SK-N-SH treated with all-trans-retinoic acid at 6 μM for 48 hours (cell line): ENCODE measurements at regions not wholly inside any gene's neighbourhood (a gene's known extent, or its start where the extent isn't known, plus 50 kb on each side); places are given as distances from the start of the nearest gene placed in this dataset.

Experiments
- ATAC-seq: fragments of 200-7000 bp; cut with Tn5 transposase; 3 replicates; pipeline ENCODE4 v1.9.1; 2020; ENCODE audit warnings: mild to moderate bottlenecking, moderate library complexity
- ARNTL ChIP-seq: fragments of 450-650 bp; formaldehyde crosslinking; IDR thresholded peaks from 2 replicates; pipeline ENCODE4 v1.5.0; 2020; ENCODE audit warnings: low read depth, mild to moderate bottlenecking, moderate library complexity, borderline replicate concordance
- BACH2 ChIP-seq: fragments of 250-450 bp; sonication (Bioruptor Pico); IDR thresholded peaks from 2 replicates; pipeline ENCODE4 v1.9.0; 2021; ENCODE audit warnings: mild to moderate bottlenecking, borderline replicate concordance
- CSDC2 ChIP-seq: fragments of 250-450 bp; sonication (Bioruptor Pico); IDR thresholded peaks from 2 replicates; pipeline ENCODE4 v1.5.0; 2020; ENCODE audit warnings: mild to moderate bottlenecking, moderate library complexity
- ESRRG ChIP-seq: fragments of 250-450 bp; sonication (Bioruptor Pico); IDR thresholded peaks from 2 replicates; pipeline ENCODE4 v1.6.1; 2021; ENCODE audit warnings: mild to moderate bottlenecking
- GLIS3 ChIP-seq: fragments of 250-450 bp; sonication (Bioruptor Pico); IDR thresholded peaks from 2 replicates; pipeline ENCODE4 v1.5.0; 2020; ENCODE audit warnings: mild to moderate bottlenecking, moderate library complexity
- ISL1 ChIP-seq: fragments of 250-450 bp; sonication (Bioruptor Pico); IDR thresholded peaks from 2 replicates; pipeline ENCODE4 v2.1.2; 2022; ENCODE audit warnings: mild to moderate bottlenecking, moderate library complexity
- OSR1 ChIP-seq: fragments of 250-450 bp; sonication (Bioruptor Pico); IDR thresholded peaks from 2 replicates; pipeline ENCODE4 v1.8.0; 2022; ENCODE audit warnings: moderate library complexity, mild to moderate bottlenecking, inconsistent platforms
- PPARA ChIP-seq: fragments of 250-450 bp; sonication (Bioruptor Pico); IDR thresholded peaks from 2 replicates; pipeline ENCODE4 v1.5.0; 2020; ENCODE audit warnings: mild to moderate bottlenecking, borderline replicate concordance
- RARB ChIP-seq: fragments of 250-450 bp; sonication (Bioruptor Pico); IDR thresholded peaks from 2 replicates; pipeline ENCODE4 v1.8.0; 2021; ENCODE audit warnings: mild to moderate bottlenecking, moderate library complexity
- SNAI2 ChIP-seq: fragments of 250-450 bp; sonication (Bioruptor Pico); IDR thresholded peaks from 2 replicates; pipeline ENCODE4 v1.5.0; 2020; ENCODE audit warnings: mild to moderate bottlenecking, moderate library complexity
- TCF4 ChIP-seq: fragments of 250-450 bp; sonication (Bioruptor Pico); IDR thresholded peaks from 2 replicates; pipeline ENCODE4 v1.8.0; 2021; ENCODE audit warnings: mild to moderate bottlenecking, moderate library complexity, borderline replicate concordance
- TOX ChIP-seq: fragments of 250-450 bp; sonication (Bioruptor Pico); IDR thresholded peaks from 2 replicates; pipeline ENCODE4 v1.8.0; 2021; ENCODE audit warnings: mild to moderate bottlenecking, moderate library complexity, borderline replicate concordance
- ZC3H10 ChIP-seq: fragments of 250-450 bp; sonication (Bioruptor Pico); IDR thresholded peaks from 2 replicates; pipeline ENCODE4 v1.5.1; 2021; ENCODE audit warnings: mild to moderate bottlenecking, moderate library complexity
- ZFP3 ChIP-seq: fragments of 250-450 bp; sonication (Bioruptor Pico); IDR thresholded peaks from 2 replicates; pipeline ENCODE4 v1.5.0; 2020; ENCODE audit warnings: mild to moderate bottlenecking, moderate library complexity
- ZFP30 ChIP-seq: fragments of 450-650 bp; formaldehyde crosslinking; IDR thresholded peaks from 2 replicates; pipeline ENCODE4 v1.5.0; 2022; ENCODE audit warnings: mild to moderate bottlenecking, moderate library complexity
- ZNF565 ChIP-seq: fragments of 450-650 bp; formaldehyde crosslinking; conservative IDR thresholded peaks from 2 replicates; pipeline ENCODE4 v1.5.0; 2020; ENCODE audit warnings: low read depth, mild to moderate bottlenecking, moderate library complexity
- ZNF70 ChIP-seq: fragments of 450-650 bp; formaldehyde crosslinking; IDR thresholded peaks from 2 replicates; pipeline ENCODE4 v1.5.0; 2020; ENCODE audit warnings: mild to moderate bottlenecking, moderate library complexity
- ZNF8 ChIP-seq: fragments of 450-650 bp; formaldehyde crosslinking; IDR thresholded peaks from 2 replicates; pipeline ENCODE4 v1.5.0; 2020; ENCODE audit warnings: mild to moderate bottlenecking, moderate library complexity
- TF ChIP-seq, protein P1 (sequence below): fragments of 250-450 bp; sonication (Bioruptor Pico); IDR thresholded peaks from 2 replicates; pipeline ENCODE4 v1.5.0; 2020; ENCODE audit warnings: mild to moderate bottlenecking, moderate library complexity
- TF ChIP-seq, protein P2 (sequence below): fragments of 250-450 bp; sonication (Bioruptor Pico); IDR thresholded peaks from 2 replicates; pipeline ENCODE4 v1.5.1; 2021; ENCODE audit warnings: mild to moderate bottlenecking, moderate library complexity
- TF ChIP-seq, protein P3 (sequence below): fragments of 250-450 bp; sonication (Bioruptor Pico); IDR thresholded peaks from 2 replicates; pipeline ENCODE4 v1.5.1; 2020; ENCODE audit warnings: low read depth, mild to moderate bottlenecking, moderate library complexity
- TF ChIP-seq, protein P4 (sequence below): fragments of 250-450 bp; sonication (Bioruptor Pico); IDR thresholded peaks from 2 replicates; pipeline ENCODE4 v1.8.0; 2021; ENCODE audit warnings: low read depth, mild to moderate bottlenecking, moderate library complexity, borderline replicate concordance

DNA sequence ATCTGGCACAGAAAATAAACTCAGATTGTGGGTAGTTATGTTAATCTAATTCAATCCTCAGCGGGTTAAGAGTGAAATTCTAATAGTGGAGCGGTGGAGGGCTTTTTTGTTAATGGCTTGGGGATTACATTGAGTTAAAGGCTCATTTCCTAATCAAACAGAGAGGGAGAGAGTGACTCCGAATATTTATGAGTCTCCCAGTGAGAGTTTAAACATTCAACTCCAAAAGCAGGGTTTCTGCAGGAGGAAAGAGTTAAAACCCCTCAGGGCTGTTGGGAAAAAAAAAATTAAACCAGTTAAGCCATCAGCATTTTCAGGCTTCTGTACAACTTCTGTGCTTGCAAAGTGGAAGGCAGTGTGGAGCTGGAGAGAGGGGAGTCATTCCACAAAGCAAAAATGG, 62.1 kb upstream of the ESRRB start:
- no peak for TF ChIP-seq ARNTL
- no peak for TF ChIP-seq OSR1 (CRISPR knock-in tag)
- no peak for TF ChIP-seq ISL1 (CRISPR knock-in tag)
- no peak for TF ChIP-seq BACH2
- TF ChIP-seq, protein P1, sequence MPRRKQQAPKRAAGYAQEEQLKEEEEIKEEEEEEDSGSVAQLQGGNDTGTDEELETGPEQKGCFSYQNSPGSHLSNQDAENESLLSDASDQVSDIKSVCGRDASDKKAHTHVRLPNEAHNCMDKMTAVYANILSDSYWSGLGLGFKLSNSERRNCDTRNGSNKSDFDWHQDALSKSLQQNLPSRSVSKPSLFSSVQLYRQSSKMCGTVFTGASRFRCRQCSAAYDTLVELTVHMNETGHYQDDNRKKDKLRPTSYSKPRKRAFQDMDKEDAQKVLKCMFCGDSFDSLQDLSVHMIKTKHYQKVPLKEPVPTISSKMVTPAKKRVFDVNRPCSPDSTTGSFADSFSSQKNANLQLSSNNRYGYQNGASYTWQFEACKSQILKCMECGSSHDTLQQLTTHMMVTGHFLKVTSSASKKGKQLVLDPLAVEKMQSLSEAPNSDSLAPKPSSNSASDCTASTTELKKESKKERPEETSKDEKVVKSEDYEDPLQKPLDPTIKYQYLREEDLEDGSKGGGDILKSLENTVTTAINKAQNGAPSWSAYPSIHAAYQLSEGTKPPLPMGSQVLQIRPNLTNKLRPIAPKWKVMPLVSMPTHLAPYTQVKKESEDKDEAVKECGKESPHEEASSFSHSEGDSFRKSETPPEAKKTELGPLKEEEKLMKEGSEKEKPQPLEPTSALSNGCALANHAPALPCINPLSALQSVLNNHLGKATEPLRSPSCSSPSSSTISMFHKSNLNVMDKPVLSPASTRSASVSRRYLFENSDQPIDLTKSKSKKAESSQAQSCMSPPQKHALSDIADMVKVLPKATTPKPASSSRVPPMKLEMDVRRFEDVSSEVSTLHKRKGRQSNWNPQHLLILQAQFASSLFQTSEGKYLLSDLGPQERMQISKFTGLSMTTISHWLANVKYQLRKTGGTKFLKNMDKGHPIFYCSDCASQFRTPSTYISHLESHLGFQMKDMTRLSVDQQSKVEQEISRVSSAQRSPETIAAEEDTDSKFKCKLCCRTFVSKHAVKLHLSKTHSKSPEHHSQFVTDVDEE (CRISPR knock-in tag), result no peak
- TF ChIP-seq TCF4 (CRISPR knock-in tag), result no peak
- TF ChIP-seq, protein P2, sequence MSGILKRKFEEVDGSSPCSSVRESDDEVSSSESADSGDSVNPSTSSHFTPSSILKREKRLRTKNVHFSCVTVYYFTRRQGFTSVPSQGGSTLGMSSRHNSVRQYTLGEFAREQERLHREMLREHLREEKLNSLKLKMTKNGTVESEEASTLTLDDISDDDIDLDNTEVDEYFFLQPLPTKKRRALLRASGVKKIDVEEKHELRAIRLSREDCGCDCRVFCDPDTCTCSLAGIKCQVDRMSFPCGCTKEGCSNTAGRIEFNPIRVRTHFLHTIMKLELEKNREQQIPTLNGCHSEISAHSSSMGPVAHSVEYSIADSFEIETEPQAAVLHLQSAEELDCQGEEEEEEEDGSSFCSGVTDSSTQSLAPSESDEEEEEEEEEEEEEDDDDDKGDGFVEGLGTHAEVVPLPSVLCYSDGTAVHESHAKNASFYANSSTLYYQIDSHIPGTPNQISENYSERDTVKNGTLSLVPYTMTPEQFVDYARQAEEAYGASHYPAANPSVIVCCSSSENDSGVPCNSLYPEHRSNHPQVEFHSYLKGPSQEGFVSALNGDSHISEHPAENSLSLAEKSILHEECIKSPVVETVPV, result no peak
- no peak for TF ChIP-seq TOX (CRISPR knock-in tag)
- no peak for TF ChIP-seq PPARA (CRISPR knock-in tag)
- no peak for TF ChIP-seq GLIS3 (CRISPR knock-in tag)
- TF ChIP-seq ESRRG (CRISPR knock-in tag), result no peak
- no peak for TF ChIP-seq ZFP30 (CRISPR knock-in tag)
- TF ChIP-seq ZNF565, result no peak
- no peak for TF ChIP-seq CSDC2
- TF ChIP-seq ZNF8 (CRISPR knock-in tag), result no peak
- TF ChIP-seq ZNF70 (CRISPR knock-in tag), result no peak
- no peak for TF ChIP-seq SNAI2
- TF ChIP-seq, protein P3, sequence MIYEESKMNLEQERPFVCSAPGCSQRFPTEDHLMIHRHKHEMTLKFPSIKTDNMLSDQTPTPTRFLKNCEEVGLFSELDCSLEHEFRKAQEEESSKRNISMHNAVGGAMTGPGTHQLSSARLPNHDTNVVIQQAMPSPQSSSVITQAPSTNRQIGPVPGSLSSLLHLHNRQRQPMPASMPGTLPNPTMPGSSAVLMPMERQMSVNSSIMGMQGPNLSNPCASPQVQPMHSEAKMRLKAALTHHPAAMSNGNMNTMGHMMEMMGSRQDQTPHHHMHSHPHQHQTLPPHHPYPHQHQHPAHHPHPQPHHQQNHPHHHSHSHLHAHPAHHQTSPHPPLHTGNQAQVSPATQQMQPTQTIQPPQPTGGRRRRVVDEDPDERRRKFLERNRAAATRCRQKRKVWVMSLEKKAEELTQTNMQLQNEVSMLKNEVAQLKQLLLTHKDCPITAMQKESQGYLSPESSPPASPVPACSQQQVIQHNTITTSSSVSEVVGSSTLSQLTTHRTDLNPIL (CRISPR knock-in tag), result no peak
- TF ChIP-seq, protein P4, sequence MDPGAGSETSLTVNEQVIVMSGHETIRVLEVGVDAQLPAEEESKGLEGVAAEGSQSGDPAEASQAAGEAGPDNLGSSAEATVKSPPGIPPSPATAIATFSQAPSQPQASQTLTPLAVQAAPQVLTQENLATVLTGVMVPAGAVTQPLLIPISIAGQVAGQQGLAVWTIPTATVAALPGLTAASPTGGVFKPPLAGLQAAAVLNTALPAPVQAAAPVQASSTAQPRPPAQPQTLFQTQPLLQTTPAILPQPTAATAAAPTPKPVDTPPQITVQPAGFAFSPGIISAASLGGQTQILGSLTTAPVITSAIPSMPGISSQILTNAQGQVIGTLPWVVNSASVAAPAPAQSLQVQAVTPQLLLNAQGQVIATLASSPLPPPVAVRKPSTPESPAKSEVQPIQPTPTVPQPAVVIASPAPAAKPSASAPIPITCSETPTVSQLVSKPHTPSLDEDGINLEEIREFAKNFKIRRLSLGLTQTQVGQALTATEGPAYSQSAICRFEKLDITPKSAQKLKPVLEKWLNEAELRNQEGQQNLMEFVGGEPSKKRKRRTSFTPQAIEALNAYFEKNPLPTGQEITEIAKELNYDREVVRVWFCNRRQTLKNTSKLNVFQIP, result no peak
- no peak for TF ChIP-seq ZC3H10 (CRISPR knock-in tag)
- no peak for ATAC-seq

DNA sequence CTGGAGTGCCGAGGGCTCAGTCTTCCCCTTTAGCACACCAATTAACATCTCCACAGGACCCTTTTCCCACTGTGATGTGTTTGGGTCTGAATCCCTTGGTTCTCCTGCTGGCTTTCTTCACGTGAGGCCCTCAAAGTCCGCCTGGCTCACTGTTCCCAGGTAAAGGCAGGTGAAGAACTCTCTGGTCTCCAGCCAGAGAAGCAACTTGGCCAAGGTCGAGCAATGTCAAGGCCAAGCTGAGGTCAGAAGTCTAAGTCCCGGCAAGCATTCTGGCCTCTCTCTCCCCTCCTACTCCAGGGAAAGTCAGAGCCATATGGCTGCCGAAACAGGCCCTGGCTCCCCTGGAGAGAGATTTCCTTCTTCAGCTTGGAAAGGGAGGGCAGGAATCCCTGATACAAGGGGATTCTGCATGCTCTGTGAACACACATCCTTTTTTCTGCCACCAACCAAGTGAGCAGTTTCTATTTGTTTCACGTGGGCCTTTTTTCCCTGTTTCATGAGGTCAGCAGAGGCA, 61.4 kb upstream of the ESRRB start:
- ATAC-seq, result no peak
- TF ChIP-seq ZNF8 (CRISPR knock-in tag), result no peak
- TF ChIP-seq RARB (CRISPR knock-in tag), result no peak
- TF ChIP-seq, protein P4, result no peak
- no peak for TF ChIP-seq ZC3H10 (CRISPR knock-in tag)

DNA sequence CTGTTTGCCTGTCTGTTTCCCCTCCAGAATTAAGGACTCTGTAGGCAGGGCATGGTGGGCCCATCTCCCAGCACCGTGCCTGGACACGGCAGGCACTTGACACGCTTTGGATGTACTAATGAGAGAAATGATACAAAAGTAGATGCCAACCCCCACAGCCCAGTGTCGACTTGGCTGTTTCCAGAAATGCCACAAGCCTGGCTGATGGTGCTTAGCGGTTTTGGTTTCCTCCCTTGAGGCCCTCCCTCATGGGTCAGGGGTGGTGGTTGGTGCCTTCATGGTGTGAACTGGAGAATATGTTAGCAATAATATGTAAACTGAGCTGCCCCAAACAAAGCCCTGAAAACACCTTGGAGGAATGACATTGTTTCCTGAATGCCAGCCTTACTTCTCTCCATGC, 55.5 kb upstream of the ESRRB start:
- ATAC-seq, result no peak
- TF ChIP-seq TCF4 (CRISPR knock-in tag), result no peak
- TF ChIP-seq ZNF565, result no peak
- no peak for TF ChIP-seq CSDC2
- TF ChIP-seq, protein P1 (CRISPR knock-in tag), result no peak
- no peak for TF ChIP-seq GLIS3 (CRISPR knock-in tag)
- TF ChIP-seq, protein P4, result no peak
- no peak for TF ChIP-seq OSR1 (CRISPR knock-in tag)
- TF ChIP-seq ZFP3, result no peak
- TF ChIP-seq SNAI2, result no peak
- TF ChIP-seq, protein P3 (CRISPR knock-in tag), result no peak
- TF ChIP-seq ZNF8 (CRISPR knock-in tag), result no peak
- TF ChIP-seq ZFP30 (CRISPR knock-in tag), result no peak
